Esophagus muscularis mucosa (tissue), 4 donors: ENCODE measurements at regions not wholly inside any gene's neighbourhood (a gene's known extent, or its start where the extent isn't known, plus 50 kb on each side); places are given as distances from the start of the nearest gene placed in this dataset.

Experiments
- EP300 ChIP-seq: sonication (generic); formaldehyde crosslinking; IDR thresholded peaks from one replicate; pipeline ENCODE4 v1.6.1; 2017; ENCODE audit warnings: antibody characterized with exemption
- POLR2A ChIP-seq: fragments of 450-650 bp; IDR thresholded peaks from one replicate; pipeline ENCODE4 v1.6.1; 2017; ENCODE audit warnings: antibody characterized with exemption, moderate library complexity, mild to moderate bottlenecking, low read depth
- POLR2AphosphoS5 ChIP-seq, 2 donors: sonication (generic); formaldehyde crosslinking; IDR thresholded peaks; one replicate each; pipeline ENCODE4 v1.6.1; 2017; ENCODE audit warnings: antibody characterized with exemption in 2 of 2
- TF ChIP-seq, protein P1 (sequence below), 3 experiments: fragments of 200-600 bp in 2 of 3; fragments of 450-650 bp in 1 of 3; sonication (generic) in 2 of 3; IDR thresholded peaks; one replicate each; pipeline ENCODE4 v1.5.1; 2017 to 2019; ENCODE audit warnings: antibody characterized with exemption in 3 of 3, mild to moderate bottlenecking in 2 of 3, moderate library complexity in 1 of 3

DNA sequence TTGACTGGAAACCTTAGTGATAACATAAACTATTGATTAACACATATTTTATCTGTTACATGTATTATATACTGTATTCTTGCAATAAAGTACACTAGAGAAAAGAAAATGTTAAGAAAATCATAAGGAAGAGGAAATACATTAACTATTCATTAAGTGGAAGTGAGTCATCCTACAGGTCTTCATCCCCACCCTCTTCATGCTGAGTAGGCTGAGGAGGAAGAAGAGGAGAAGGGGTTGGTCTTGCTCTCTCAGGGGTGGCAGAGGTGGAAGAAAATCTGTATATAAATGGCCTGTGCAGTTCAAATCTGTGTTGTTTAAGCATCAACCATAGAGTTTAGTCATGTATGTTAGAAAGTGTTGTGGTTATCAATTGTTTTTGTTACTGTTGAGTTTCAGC is 66.1 kb upstream of the CHODL start:
- TF ChIP-seq, protein P1, sequence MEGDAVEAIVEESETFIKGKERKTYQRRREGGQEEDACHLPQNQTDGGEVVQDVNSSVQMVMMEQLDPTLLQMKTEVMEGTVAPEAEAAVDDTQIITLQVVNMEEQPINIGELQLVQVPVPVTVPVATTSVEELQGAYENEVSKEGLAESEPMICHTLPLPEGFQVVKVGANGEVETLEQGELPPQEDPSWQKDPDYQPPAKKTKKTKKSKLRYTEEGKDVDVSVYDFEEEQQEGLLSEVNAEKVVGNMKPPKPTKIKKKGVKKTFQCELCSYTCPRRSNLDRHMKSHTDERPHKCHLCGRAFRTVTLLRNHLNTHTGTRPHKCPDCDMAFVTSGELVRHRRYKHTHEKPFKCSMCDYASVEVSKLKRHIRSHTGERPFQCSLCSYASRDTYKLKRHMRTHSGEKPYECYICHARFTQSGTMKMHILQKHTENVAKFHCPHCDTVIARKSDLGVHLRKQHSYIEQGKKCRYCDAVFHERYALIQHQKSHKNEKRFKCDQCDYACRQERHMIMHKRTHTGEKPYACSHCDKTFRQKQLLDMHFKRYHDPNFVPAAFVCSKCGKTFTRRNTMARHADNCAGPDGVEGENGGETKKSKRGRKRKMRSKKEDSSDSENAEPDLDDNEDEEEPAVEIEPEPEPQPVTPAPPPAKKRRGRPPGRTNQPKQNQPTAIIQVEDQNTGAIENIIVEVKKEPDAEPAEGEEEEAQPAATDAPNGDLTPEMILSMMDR (IDR thresholded peaks at IDR 0.05), result no peak
- TF ChIP-seq POLR2A (no peak), EP300 (no peak), POLR2AphosphoS5 (IDR thresholded peaks at IDR 0.05) (no peak)
